ENCODE measurements at regions not wholly inside any gene's neighbourhood (a gene's known extent, or its start where the extent isn't known, plus 50 kb on each side); places are given as distances from the start of the nearest gene placed in this dataset.
A peak's percentile ranks its signal among the peaks of the same experiment; 100 is the strongest.

DNA sequence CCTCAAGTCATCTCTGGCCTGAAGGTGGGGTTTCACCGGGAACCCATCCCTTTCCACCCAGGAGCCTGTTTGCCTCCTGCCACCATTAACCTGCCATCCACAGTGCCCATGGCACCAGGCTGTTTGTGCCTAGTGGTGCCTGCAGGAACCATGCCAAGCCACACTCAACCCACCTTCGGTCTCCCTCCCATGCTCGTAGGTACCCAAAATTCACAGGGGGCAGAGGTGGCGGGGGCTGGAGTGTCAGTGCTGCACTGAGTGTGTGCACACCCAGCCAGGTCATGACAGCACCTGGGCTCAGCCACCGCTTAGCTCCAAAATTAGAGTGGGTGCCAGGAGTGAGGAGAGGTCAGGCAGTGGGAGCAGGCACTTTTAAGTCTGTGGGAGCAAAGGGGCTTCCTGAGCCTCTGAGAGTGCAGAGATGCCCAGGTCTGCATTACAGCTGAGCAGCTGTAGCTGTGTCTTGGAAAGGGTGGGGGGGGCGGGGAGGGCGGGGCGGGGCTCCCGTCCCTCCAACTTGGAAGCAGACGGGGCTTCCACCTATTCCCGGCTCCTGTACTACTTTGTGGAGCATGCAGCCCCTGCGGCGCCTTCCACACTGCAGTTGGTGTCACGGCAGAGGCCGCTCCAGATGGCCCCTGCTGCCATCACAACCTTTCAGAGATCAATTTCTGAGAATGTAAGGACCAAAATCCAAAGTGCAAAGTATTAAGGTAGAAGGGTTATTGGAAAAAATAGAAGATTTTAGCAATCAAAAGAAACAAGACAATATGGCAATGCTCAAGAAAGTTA lies 2396.8 kb upstream of the C9orf72 start:
- Histone ChIP-seq H3K36me3 (ENCODE audit: control insufficient read depth in 2 of 2, extremely low read depth in 1 of 2, insufficient read depth in 1 of 2, low read length in 1 of 2) (no peaks in the 10 kb centered on the region), H3K9me3 (no peaks in the 10 kb centered on the region), H3K27ac (ENCODE audit: low read length) (no peak overlapping the region), H3K4me1 (ENCODE audit: control insufficient read depth in 1 of 2, extremely low read depth in 1 of 2, insufficient read depth in 2 of 2, low read length in 2 of 2) (no peaks in the 10 kb centered on the region), H3K4me3 (ENCODE audit: control insufficient read depth in 1 of 2, extremely low read depth in 1 of 2, low read length in 1 of 2) (no peak overlapping the region), H3K27me3 (replicated peaks in 1 of 2; ENCODE audit: control insufficient read depth in 2 of 2, extremely low read depth in 1 of 2, insufficient read depth in 2 of 2, low read length in 1 of 2) (no peaks in the 10 kb centered on the region)
- ChIA-PET POLR2A (no interaction called here), CTCF (no interaction called here)
- WGBS (ENCODE audit: insufficient coverage): 87% methylated on average over 4 of the region's 15 CpGs
- Mint-ChIP-seq H3K27ac (no peak overlapping the region), H3K4me3 (no peak overlapping the region), H3K27me3 (no peaks in the 10 kb centered on the region), H3K9me3 (peaks cover 0 to 3% (median 0%) of the 10 kb centered on the region in 3 donors), H3K4me1 (no peaks in the 10 kb centered on the region), H3K36me3 (no peaks in the 10 kb centered on the region)
- DNase-seq (no peak), ATAC-seq (replicated peaks in 1 of 4) (peak in 1 of 4 experiments; percentile 17)

GRCh38 chr9:29974197-29974596 lies 2400.9 kb upstream of the C9orf72 start:
- ATAC-seq (replicated peaks in 1 of 4) (no peak), DNase-seq (no peak)
- Histone ChIP-seq H3K36me3 (ENCODE audit: control insufficient read depth in 2 of 2, extremely low read depth in 1 of 2, insufficient read depth in 1 of 2, low read length in 1 of 2) (no peaks in the 10 kb centered on the region), H3K9me3 (no peaks in the 10 kb centered on the region), H3K27me3 (replicated peaks in 1 of 2; ENCODE audit: control insufficient read depth in 2 of 2, extremely low read depth in 1 of 2, insufficient read depth in 2 of 2, low read length in 1 of 2) (no peaks in the 10 kb centered on the region), H3K4me1 (ENCODE audit: control insufficient read depth in 1 of 2, extremely low read depth in 1 of 2, insufficient read depth in 2 of 2, low read length in 2 of 2) (no peaks in the 10 kb centered on the region), H3K27ac (ENCODE audit: low read length) (no peak overlapping the region), H3K4me3 (ENCODE audit: control insufficient read depth in 1 of 2, extremely low read depth in 1 of 2, low read length in 1 of 2) (no peak overlapping the region)
- Mint-ChIP-seq H3K36me3 (no peaks in the 10 kb centered on the region), H3K9me3 (no peaks in the 10 kb centered on the region), H3K27me3 (no peaks in the 10 kb centered on the region), H3K4me3 (no peak overlapping the region), H3K4me1 (no peaks in the 10 kb centered on the region), H3K27ac (no peak overlapping the region)
- WGBS (ENCODE audit: insufficient coverage): no CpG with 5 or more reads among the region's 1 CpG
- POLR2A ChIA-PET: no interaction called here
- CTCF ChIA-PET: interaction anchor here (0.7 kb wide), 2 partner anchors 1041 to 1115 kb away, joined by 4 to 9 read pairs; no protein-coding TSS in a partner anchor

GRCh38 chr9:29976981-29977380 lies 2403.7 kb upstream of the C9orf72 start:
- H3K27me3 ChIP-seq (replicated peaks in 1 of 2; ENCODE audit: control insufficient read depth in 2 of 2, extremely low read depth in 1 of 2, insufficient read depth in 2 of 2, low read length in 1 of 2): no peaks in the 10 kb centered on the region
- Mint-ChIP-seq H3K4me3 (no peak overlapping the region), H3K4me1 (no peaks in the 10 kb centered on the region), H3K9me3 (no peaks in the 10 kb centered on the region), H3K27me3 (no peaks in the 10 kb centered on the region), H3K27ac (no peak overlapping the region), H3K36me3 (no peaks in the 10 kb centered on the region)
- no peaks in the 10 kb centered on the region for H3K9me3 ChIP-seq
- no peak overlapping the region for H3K27ac ChIP-seq (ENCODE audit: low read length)
- no CpG with 5 or more reads among the region's 4 CpGs for WGBS (ENCODE audit: insufficient coverage)
- ChIA-PET CTCF (no interaction called here), POLR2A (no interaction called here)
- H3K36me3 ChIP-seq (ENCODE audit: control insufficient read depth in 2 of 2, extremely low read depth in 1 of 2, insufficient read depth in 1 of 2, low read length in 1 of 2): no peaks in the 10 kb centered on the region
- no peak overlapping the region for H3K4me3 ChIP-seq (ENCODE audit: control insufficient read depth in 1 of 2, extremely low read depth in 1 of 2, low read length in 1 of 2)
- ATAC-seq (replicated peaks in 1 of 4) (no peak), DNase-seq (no peak)
- H3K4me1 ChIP-seq (ENCODE audit: control insufficient read depth in 1 of 2, extremely low read depth in 1 of 2, insufficient read depth in 2 of 2, low read length in 2 of 2): no peaks in the 10 kb centered on the region

DNA sequence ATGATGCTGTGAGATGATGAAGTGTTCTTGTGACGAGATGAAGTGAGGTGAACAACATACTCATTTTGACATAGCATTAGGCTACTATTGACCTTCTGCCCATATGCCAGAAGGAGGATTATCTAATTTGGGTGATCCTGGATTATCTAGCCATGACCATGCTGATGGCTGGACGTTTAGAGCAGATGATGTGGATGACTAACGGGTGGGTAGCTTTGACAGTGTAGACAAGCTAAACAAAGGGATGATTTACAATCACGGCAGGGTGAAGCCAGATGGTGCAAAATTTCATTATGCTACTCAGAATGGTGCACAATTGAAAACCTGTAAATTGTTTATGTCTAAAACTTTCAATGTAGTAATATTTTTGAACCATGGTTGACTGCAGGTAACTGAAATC lies 2403.4 kb upstream of the ACO1 start:
- POLR2A ChIA-PET: no interaction called here
- CTCF ChIA-PET: no interaction called here
- H3K9me3 ChIP-seq: no peaks in the 10 kb centered on the region
- H3K27ac ChIP-seq (ENCODE audit: low read length): no peak overlapping the region
- no peak overlapping the region for H3K27ac Mint-ChIP-seq
- no peak for DNase-seq
- WGBS (ENCODE audit: insufficient coverage): 47% methylated on average over 2 of the region's 4 CpGs
- H3K27me3 ChIP-seq (replicated peaks in 1 of 2; ENCODE audit: control insufficient read depth in 2 of 2, extremely low read depth in 1 of 2, insufficient read depth in 2 of 2, low read length in 1 of 2): no peaks in the 10 kb centered on the region
- H3K4me1 Mint-ChIP-seq: no peaks in the 10 kb centered on the region
- H3K4me3 Mint-ChIP-seq: no peak overlapping the region
- no peaks in the 10 kb centered on the region for H3K27me3 Mint-ChIP-seq
- H3K4me3 ChIP-seq (ENCODE audit: control insufficient read depth in 1 of 2, extremely low read depth in 1 of 2, low read length in 1 of 2): no peak overlapping the region
- H3K4me1 ChIP-seq (ENCODE audit: control insufficient read depth in 1 of 2, extremely low read depth in 1 of 2, insufficient read depth in 2 of 2, low read length in 2 of 2): no peaks in the 10 kb centered on the region
- no peaks in the 10 kb centered on the region for H3K9me3 Mint-ChIP-seq
- no peaks in the 10 kb centered on the region for H3K36me3 ChIP-seq (ENCODE audit: control insufficient read depth in 2 of 2, extremely low read depth in 1 of 2, insufficient read depth in 1 of 2, low read length in 1 of 2)
- H3K36me3 Mint-ChIP-seq: no peaks in the 10 kb centered on the region
- no peak for ATAC-seq (replicated peaks in 1 of 4)

GRCh38 chr9:29999645-30000044 lies 2384.8 kb upstream of the ACO1 start:
- DNase-seq: no peak
- no peaks in the 10 kb centered on the region for H3K4me1 ChIP-seq (ENCODE audit: control insufficient read depth in 1 of 2, extremely low read depth in 1 of 2, insufficient read depth in 2 of 2, low read length in 2 of 2)
- no peaks in the 10 kb centered on the region for H3K36me3 ChIP-seq (ENCODE audit: control insufficient read depth in 2 of 2, extremely low read depth in 1 of 2, insufficient read depth in 1 of 2, low read length in 1 of 2)
- H3K4me3 Mint-ChIP-seq: no peak overlapping the region
- CTCF ChIA-PET: no interaction called here
- no peak overlapping the region for H3K4me3 ChIP-seq (ENCODE audit: control insufficient read depth in 1 of 2, extremely low read depth in 1 of 2, low read length in 1 of 2)
- no peak for ATAC-seq (replicated peaks in 1 of 4)
- peaks cover 4 to 19% (median 11%) of the 10 kb centered on the region in 3 donors for H3K9me3 Mint-ChIP-seq
- H3K36me3 Mint-ChIP-seq: no peaks in the 10 kb centered on the region
- H3K27ac Mint-ChIP-seq: no peak overlapping the region
- POLR2A ChIA-PET: no interaction called here
- H3K4me1 Mint-ChIP-seq: no peaks in the 10 kb centered on the region
- no peaks in the 10 kb centered on the region for H3K27me3 Mint-ChIP-seq
- H3K9me3 ChIP-seq: no peaks in the 10 kb centered on the region
- no peaks in the 10 kb centered on the region for H3K27me3 ChIP-seq (replicated peaks in 1 of 2; ENCODE audit: control insufficient read depth in 2 of 2, extremely low read depth in 1 of 2, insufficient read depth in 2 of 2, low read length in 1 of 2)
- H3K27ac ChIP-seq (ENCODE audit: low read length): no peak overlapping the region

- H3K4me1 Mint-ChIP-seq: no peaks in the 10 kb centered on the region
- H3K36me3 Mint-ChIP-seq: no peaks in the 10 kb centered on the region
- ChIA-PET CTCF (no interaction called here), POLR2A (no interaction called here)
- H3K4me3 ChIP-seq (ENCODE audit: control insufficient read depth in 1 of 2, extremely low read depth in 1 of 2, low read length in 1 of 2): no peak overlapping the region
- no peaks in the 10 kb centered on the region for H3K27me3 Mint-ChIP-seq
- no peaks in the 10 kb centered on the region for H3K27me3 ChIP-seq (replicated peaks in 1 of 2; ENCODE audit: control insufficient read depth in 2 of 2, extremely low read depth in 1 of 2, insufficient read depth in 2 of 2, low read length in 1 of 2)
- no peak overlapping the region for H3K27ac Mint-ChIP-seq
- no peaks in the 10 kb centered on the region for H3K4me1 ChIP-seq (ENCODE audit: control insufficient read depth in 1 of 2, extremely low read depth in 1 of 2, insufficient read depth in 2 of 2, low read length in 2 of 2)
- H3K9me3 Mint-ChIP-seq: no peaks in the 10 kb centered on the region
- WGBS (ENCODE audit: insufficient coverage): no CpG with 5 or more reads among the region's 3 CpGs
- H3K9me3 ChIP-seq: no peaks in the 10 kb centered on the region
- DNase-seq (no peak), ATAC-seq (replicated peaks in 1 of 4) (no peak)
- H3K4me3 Mint-ChIP-seq: no peak overlapping the region
- H3K27ac ChIP-seq (ENCODE audit: low read length): no peak overlapping the region
- no peaks in the 10 kb centered on the region for H3K36me3 ChIP-seq (ENCODE audit: control insufficient read depth in 2 of 2, extremely low read depth in 1 of 2, insufficient read depth in 1 of 2, low read length in 1 of 2)
Measured at GRCh38 chr9:30010691-30011090, 2373.8 kb upstream of the ACO1 start.

DNA sequence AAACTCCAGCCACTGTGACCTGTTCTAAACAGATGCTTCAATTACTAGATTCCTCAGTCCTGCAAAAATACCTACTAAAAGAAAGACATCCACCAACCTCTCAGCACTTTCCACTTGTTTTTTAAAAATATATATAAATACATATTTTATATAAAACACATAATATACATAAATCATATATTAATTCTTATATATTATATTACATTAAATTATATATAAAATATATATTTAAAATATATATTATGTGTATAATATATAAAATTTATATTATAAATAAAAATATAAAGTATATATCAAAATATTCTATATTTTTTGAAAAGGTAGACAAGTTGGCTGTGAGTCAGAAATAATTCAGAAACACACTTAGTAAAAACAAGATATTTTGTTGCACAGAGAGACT lies 2371.8 kb upstream of the ACO1 start:
- ChIA-PET CTCF (no interaction called here), POLR2A (interaction anchor here in 1 of 2 donors (0.7 kb wide), 1 partner anchor 39 kb away, joined by 4 read pairs; no protein-coding TSS in a partner anchor)
- Histone ChIP-seq H3K4me1 (ENCODE audit: control insufficient read depth in 1 of 2, extremely low read depth in 1 of 2, insufficient read depth in 2 of 2, low read length in 2 of 2) (no peaks in the 10 kb centered on the region), H3K27ac (ENCODE audit: low read length) (no peak overlapping the region), H3K27me3 (replicated peaks in 1 of 2; ENCODE audit: control insufficient read depth in 2 of 2, extremely low read depth in 1 of 2, insufficient read depth in 2 of 2, low read length in 1 of 2) (no peaks in the 10 kb centered on the region), H3K4me3 (ENCODE audit: control insufficient read depth in 1 of 2, extremely low read depth in 1 of 2, low read length in 1 of 2) (no peak overlapping the region), H3K36me3 (ENCODE audit: control insufficient read depth in 2 of 2, extremely low read depth in 1 of 2, insufficient read depth in 1 of 2, low read length in 1 of 2) (no peaks in the 10 kb centered on the region), H3K9me3 (no peaks in the 10 kb centered on the region)
- H3K27me3 Mint-ChIP-seq: no peaks in the 10 kb centered on the region
- H3K4me3 Mint-ChIP-seq: no peak overlapping the region
- ATAC-seq (replicated peaks in 1 of 4): no peak
- no peaks in the 10 kb centered on the region for H3K9me3 Mint-ChIP-seq
- H3K4me1 Mint-ChIP-seq: no peaks in the 10 kb centered on the region
- no peak for DNase-seq
- H3K27ac Mint-ChIP-seq: no peak overlapping the region
- no peaks in the 10 kb centered on the region for H3K36me3 Mint-ChIP-seq

Data from T-cell (primary cell).